Endodermal cell (in vitro differentiated cells): ENCODE measurements at regions not wholly inside any gene's neighbourhood (a gene's known extent, or its start where the extent isn't known, plus 50 kb on each side); places are given as distances from the start of the nearest gene placed in this dataset.

Source experiments
- DNase-seq: peaks from one replicate; pipeline ENCODE4 v3.0.0-alpha.2; 2017
- H3K27ac ChIP-seq: 2 replicates; pipeline ENCODE4 v1.5.1; 2013; ENCODE audit warnings: mild to moderate bottlenecking, low read depth, low read length, moderate library complexity
- H3K27me3 ChIP-seq: 2 replicates; pipeline ENCODE4 v1.6.1; 2013; ENCODE audit warnings: mild to moderate bottlenecking, low read length, moderate library complexity; ENCODE audit not compliant: insufficient read depth, control insufficient read depth, poor library complexity, severe bottlenecking
- H3K36me3 ChIP-seq: 2 replicates; pipeline ENCODE4 v1.7.0; 2013; ENCODE audit warnings: mild to moderate bottlenecking, low read length, moderate library complexity; ENCODE audit not compliant: control insufficient read depth, insufficient read depth
- H3K4me1 ChIP-seq: one replicate; pipeline ENCODE4 v1.7.0; 2013; ENCODE audit warnings: low read length; ENCODE audit not compliant: control insufficient read depth, insufficient read depth
- H3K4me3 ChIP-seq: 2 replicates; pipeline ENCODE4 v1.5.1; 2013; ENCODE audit warnings: mild to moderate bottlenecking, low read length, moderate library complexity
- H3K9ac ChIP-seq: 2 replicates; pipeline ENCODE4 v1.6.1; 2013; ENCODE audit warnings: mild to moderate bottlenecking, low read length, moderate library complexity; ENCODE audit not compliant: poor library complexity, severe bottlenecking; ENCODE audit errors: extremely low read depth
- H3K9me3 ChIP-seq: 2 replicates; pipeline ENCODE4 v1.6.1; 2013; ENCODE audit warnings: mild to moderate bottlenecking, low read length, moderate library complexity; ENCODE audit not compliant: control insufficient read depth
- H3K27ac Mint-ChIP-seq: 2 replicates; pipeline ENCODE4 v1.8.0; 2020; ENCODE audit warnings: mixed read lengths
- H3K27me3 Mint-ChIP-seq: 2 replicates; pipeline ENCODE4 v1.8.0; 2021; ENCODE audit warnings: mild to moderate bottlenecking, mixed read lengths; ENCODE audit not compliant: insufficient read depth
- H3K36me3 Mint-ChIP-seq: 2 replicates; pipeline ENCODE4 v1.8.0; 2020; ENCODE audit warnings: low read depth, mixed read lengths
- H3K4me1 Mint-ChIP-seq: 2 replicates; pipeline ENCODE4 v1.8.0; 2020; ENCODE audit warnings: mixed read lengths
- H3K4me3 Mint-ChIP-seq: 2 replicates; pipeline ENCODE4 v1.8.0; 2020; ENCODE audit warnings: mild to moderate bottlenecking, moderate library complexity, mixed read lengths
- H3K9me3 Mint-ChIP-seq: 2 replicates; pipeline ENCODE4 v1.8.0; 2020; ENCODE audit warnings: mild to moderate bottlenecking, mixed read lengths
- CTCF ChIP-seq: fragments of 200-600 bp; sonication (generic); conservative IDR thresholded peaks from 2 replicates; pipeline ENCODE4 v1.5.0; 2021; ENCODE audit warnings: antibody characterized with exemption, mild to moderate bottlenecking
- WGBS, 2 experiments: methylation state at CpG; one replicate each; pipeline versions ENCODE4 v1.1.5 to v1.1.7; 2013; ENCODE audit warnings: missing lambda C conversion rate in 2 of 2, mixed read lengths in 1 of 2; ENCODE audit not compliant: insufficient coverage in 1 of 2, insufficient read length in 1 of 2; 5-methylcytosine and 5-hydroxymethylcytosine counted together

GRCh38 chr5:128838623-128839022, 126.7 kb upstream of the SLC27A6 start:
- Histone ChIP-seq H3K27ac (no peak overlapping the region), H3K36me3 (no peaks in the 10 kb centered on the region), H3K27me3 (no peaks in the 10 kb centered on the region), H3K9me3 (no peaks in the 10 kb centered on the region), H3K9ac (no peak overlapping the region), H3K4me1 (no peaks in the 10 kb centered on the region), H3K4me3 (no peak overlapping the region)
- H3K27me3 Mint-ChIP-seq, result peaks cover 4% of the 10 kb centered on the region
- no peaks in the 10 kb centered on the region for H3K9me3 Mint-ChIP-seq
- H3K36me3 Mint-ChIP-seq, result no peaks in the 10 kb centered on the region
- H3K4me1 Mint-ChIP-seq, result peaks cover 7% of the 10 kb centered on the region
- H3K4me3 Mint-ChIP-seq, result no peak overlapping the region
- no peak for TF ChIP-seq CTCF
- no peak overlapping the region for H3K27ac Mint-ChIP-seq
- no peak for DNase-seq

- Mint-ChIP-seq H3K36me3 (no peaks in the 10 kb centered on the region), H3K9me3 (peaks cover under 1% of the 10 kb centered on the region), H3K4me1 (no peaks in the 10 kb centered on the region), H3K27ac (no peak overlapping the region), H3K27me3 (peaks cover 4% of the 10 kb centered on the region), H3K4me3 (no peak overlapping the region)
- no peak overlapping the region for H3K27ac ChIP-seq
- H3K27me3 ChIP-seq, result no peaks in the 10 kb centered on the region
- no peak overlapping the region for H3K9ac ChIP-seq
- H3K4me1 ChIP-seq, result no peaks in the 10 kb centered on the region
- peak; percentile 18 for TF ChIP-seq CTCF
- no peaks in the 10 kb centered on the region for H3K36me3 ChIP-seq
- H3K9me3 ChIP-seq, result peaks cover 5% of the 10 kb centered on the region
- DNase-seq, result no peak
- no peak overlapping the region for H3K4me3 ChIP-seq
Measured at GRCh38 chr5:128842241-128842640, 123.0 kb upstream of the SLC27A6 start.

GRCh38 chr5:128844354-128844923, 120.8 kb upstream of the SLC27A6 start:
- Mint-ChIP-seq H3K27me3 (peaks cover 4% of the 10 kb centered on the region), H3K4me1 (no peaks in the 10 kb centered on the region), H3K36me3 (no peaks in the 10 kb centered on the region), H3K4me3 (no peak overlapping the region), H3K9me3 (peaks cover 21% of the 10 kb centered on the region), H3K27ac (no peak overlapping the region)
- no peaks in the 10 kb centered on the region for H3K36me3 ChIP-seq
- H3K4me1 ChIP-seq, result no peaks in the 10 kb centered on the region
- peak; percentile 68 for TF ChIP-seq CTCF
- peaks cover 24% of the 10 kb centered on the region for H3K9me3 ChIP-seq
- H3K9ac ChIP-seq, result no peak overlapping the region
- DNase-seq, result no peak
- no peak overlapping the region for H3K27ac ChIP-seq
- 85 to 100% methylated on average over 1 of the region's 2 CpGs for WGBS, 2 experiments
- H3K4me3 ChIP-seq, result no peak overlapping the region
- H3K27me3 ChIP-seq, result no peaks in the 10 kb centered on the region
